GM03348 (cell line): ENCODE measurements at regions not wholly inside any gene's neighbourhood (a gene's known extent, or its start where the extent isn't known, plus 50 kb on each side); places are given as distances from the start of the nearest gene placed in this dataset.

Source experiments
- DNase-seq: peaks from one replicate; pipeline ENCODE4 v3.0.0; 2012; ENCODE audit warnings: low spot score

DNA sequence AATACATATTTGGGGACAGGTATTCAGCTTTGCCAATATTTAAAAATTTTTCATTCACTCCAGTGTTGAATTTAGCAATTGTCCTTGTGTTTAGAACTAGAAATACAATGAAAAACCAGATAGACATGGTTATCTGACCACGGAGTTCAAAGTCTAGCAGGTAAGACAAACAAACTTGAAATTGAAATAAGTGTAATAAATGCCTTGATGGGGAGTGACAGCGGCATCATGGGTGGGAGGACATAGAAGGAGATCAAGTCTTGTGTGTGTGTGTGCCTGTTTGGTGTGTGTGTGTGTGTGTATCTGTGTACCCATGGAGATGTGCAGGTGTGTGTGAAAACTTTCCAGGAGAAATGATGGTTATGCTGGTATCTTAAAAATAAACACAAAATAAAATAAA, 750.0 kb upstream of the CITED2 start:
- DNase-seq: no peak

DNA sequence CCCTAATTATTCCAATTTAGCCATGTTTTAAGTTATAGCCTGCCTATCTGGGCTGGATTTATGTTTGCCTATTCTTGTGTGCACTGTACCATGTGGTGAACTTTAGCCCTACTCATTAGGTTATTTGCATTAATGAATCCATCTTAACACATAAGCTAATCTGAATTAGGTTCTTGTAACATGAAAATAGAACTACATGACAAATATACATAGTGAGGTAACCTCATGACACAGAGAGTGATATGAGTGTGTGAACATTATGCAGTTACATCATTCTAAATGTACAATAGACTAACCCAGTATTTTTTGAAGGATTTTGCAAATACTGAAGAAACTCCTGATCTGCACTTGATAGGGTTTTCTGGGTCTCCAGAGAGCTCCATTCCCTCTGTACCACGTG, 733.7 kb upstream of the CITED2 start:
- no peak for DNase-seq

DNA sequence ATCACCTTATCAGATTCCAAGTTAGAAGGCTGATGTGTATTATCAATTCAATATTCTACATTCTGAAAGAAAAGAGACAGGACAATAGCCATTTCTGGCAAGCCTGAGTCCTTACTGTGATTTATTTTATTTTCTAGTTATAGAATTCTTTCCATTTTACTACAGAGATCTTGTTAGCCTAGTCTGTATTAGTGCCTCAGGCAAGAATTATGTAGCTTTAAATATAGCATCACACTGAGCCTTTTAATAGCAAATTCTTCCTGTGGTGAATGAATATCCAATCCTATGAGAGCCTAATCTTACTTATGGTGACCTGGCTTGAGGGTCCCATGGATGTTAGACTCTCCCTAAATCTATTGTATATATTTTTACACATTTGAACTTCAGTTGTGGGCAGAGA, 732.8 kb upstream of the CITED2 start:
- DNase-seq: no peak

DNA sequence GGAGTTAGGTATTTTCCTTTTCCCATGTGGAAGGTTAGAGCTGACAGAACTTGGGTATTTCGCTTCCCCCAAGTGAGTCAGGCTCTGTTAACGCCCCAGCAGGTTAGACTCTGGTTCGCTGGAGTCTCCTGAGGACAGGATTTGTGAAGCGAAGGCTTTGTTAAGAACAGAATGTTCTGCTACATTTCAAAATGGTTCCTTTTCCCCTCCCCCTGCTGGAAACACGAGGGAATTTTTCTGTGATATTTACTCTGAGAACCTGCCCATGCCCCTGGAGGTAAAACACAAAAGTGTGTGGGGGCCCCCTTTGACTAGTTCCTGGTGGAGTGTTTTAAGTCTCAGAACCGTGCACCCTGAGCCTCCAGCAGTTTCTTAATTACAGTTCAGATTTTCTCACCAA, 731.4 kb upstream of the CITED2 start:
- DNase-seq: no peak

DNA sequence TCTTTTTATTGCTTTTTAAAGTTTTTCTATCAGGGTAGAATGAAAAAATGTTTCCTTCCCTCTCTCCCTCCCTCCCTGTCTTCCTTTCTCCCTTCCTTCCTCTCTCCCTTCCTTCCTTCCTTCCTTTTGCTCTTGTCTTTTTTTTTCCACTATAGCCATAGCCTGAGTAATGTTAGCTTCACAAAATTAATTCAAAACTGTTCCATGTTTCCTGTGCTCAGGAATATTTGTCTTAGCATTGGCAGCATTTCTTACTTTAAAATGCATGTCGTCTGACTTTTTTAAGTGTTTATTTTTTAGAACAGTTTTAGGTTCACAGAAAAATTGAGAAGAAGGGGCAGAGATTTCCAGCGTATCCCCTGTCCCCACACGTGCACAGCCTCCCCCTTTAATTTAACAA, 730.8 kb upstream of the CITED2 start:
- no peak for DNase-seq

DNA sequence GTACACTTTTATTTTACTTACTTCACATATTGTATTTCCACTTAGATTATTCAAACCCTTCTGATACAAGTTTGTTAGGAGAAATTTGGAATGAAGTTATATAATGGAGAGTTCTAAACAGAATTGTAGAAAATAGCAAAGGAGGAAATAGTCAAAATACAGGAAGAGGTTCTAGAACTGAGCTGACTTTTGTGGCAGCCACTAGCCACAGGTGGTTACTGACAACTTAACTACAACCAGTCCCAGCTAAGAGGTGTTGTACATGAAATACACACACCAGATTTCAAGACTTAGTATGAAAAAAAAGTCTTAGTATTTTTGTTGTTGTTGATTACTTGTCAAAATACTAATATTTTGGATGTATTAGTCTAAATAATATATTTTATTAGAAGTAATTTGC, 727.4 kb upstream of the CITED2 start:
- no peak for DNase-seq

DNA sequence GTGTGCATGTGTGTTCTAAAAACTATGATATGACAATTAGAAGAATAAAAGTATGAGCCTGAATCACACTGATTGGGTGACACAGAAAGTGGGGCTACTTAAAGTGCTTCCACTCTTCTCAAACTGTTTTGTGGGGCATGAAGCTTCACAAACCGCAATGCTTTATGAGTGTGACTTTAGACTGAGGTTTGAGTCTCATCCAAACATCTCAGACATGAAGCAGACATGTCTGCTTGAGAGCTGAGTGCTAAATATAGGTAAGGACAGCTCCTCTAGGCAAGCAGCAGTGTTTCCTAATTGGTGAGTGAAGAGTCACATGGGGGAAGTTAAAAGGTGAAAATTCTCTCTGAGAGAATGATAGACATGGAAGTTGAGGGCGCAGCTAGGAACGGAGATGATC, 726.9 kb upstream of the CITED2 start:
- DNase-seq: peak; percentile 39

DNA sequence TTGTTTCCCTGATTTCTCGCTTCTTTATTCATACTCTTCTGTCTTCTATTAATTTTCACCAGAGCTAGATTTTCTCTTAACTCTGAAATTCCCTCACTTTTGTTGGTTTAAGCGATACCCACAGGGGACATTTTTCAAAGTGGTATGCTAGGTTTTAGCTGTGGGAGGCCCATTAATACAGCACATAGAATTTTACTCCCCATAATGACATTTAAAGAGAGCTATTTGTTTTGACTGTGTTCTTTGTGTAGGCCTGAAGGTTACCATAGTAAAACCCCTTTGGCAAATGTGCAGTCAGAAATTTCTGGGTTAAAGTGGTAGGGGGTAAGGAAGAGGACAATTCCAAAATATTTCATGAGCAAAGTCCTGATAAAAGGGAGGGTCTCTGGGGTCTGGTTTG, 721.1 kb upstream of the CITED2 start:
- no peak for DNase-seq

DNA sequence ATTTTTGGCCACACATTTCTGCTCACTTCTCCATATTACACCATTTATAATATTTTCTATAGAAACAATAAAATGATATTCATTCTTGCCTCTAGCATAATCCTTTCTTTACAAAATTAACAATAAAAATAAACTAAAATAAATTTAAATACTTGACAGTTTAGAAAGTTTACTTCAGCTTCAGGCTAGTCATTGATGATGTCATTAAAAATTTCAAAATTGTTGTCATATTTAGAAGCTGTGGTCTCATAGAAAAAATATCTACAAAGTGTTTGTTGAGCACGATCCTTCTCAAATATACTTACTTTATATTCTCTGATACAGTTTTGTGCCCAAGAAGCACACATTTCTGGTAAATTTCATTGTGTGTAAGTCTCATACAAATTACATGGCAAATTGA, 717.4 kb upstream of the CITED2 start:
- DNase-seq: no peak

DNA sequence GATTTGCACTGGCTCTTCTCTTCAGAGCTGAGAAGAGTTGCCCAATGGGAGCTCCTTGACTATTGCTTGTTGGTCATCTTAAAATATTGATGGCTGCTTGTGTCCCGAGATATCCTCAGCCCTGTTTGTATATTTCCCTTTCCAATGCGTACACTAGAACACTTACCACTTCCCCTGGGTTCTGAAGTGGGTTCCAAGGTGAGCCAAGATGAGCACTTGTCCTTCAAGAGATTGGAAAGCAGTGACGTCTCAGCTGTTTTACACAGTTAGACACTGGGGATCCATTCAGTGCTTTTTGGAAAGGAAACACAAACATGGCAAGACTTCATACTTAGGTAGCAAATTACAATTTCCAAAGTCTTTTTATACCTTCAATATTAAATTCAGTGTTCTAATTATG, 716.4 kb upstream of the CITED2 start:
- no peak for DNase-seq

DNA sequence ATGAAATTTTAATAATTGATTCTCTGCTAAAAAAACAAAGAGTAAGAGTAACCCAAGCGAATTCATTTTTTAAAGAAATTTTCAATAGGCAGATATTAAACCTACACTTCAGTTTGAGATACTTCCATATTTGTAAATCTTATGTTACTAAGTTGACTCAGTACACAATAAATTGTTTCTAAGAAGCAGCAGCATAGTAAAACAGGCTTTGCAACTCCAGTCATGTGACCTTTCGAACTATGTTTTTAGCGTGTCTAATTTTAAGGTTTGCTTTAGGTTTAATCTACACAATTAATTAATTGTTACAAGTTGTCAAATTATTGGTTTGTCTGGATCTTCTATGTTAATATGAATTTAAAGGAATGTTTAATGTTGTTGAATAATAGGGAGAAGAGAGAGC, 708.9 kb upstream of the CITED2 start:
- no peak for DNase-seq

DNA sequence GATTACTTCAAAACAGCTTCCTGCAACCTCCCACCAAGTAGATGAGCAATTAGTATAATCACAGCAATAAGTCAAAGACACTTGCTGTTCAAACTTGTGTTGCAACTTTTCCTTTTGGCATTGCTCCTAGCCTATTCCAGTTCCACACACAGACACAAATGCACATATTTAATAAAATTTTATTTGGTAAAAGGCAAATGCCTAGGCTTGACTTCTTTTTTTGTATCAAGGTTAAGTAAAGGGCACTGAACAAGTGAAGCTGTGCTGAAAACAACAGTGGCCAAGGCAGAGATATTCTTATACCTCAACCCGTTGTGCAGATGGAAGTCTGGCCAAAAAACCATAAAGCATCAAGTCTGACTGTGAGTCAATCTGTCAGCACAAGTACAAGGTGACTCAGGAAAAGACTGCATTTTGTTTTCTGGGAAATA, 708.4 kb upstream of the CITED2 start:
- DNase-seq: peak; percentile 29

DNA sequence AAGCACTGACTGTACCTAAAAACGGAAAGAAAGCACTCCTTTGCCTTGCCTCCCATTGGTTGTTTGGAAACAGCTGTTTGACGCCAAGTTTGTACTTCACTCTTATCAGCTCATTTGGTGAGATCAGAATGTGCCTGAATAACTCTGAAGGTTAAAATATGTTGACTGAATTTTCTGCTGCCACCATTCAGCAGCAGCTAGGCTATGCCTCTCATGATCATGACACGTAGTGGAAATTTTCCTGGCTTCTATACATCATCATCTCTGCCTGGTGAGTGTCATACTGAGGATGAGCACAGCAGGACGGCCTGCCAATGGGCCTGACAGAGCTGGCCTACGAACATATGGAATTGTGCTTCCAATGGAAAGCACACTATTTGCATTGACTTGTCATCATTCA, 704.9 kb upstream of the CITED2 start:
- no peak for DNase-seq

DNA sequence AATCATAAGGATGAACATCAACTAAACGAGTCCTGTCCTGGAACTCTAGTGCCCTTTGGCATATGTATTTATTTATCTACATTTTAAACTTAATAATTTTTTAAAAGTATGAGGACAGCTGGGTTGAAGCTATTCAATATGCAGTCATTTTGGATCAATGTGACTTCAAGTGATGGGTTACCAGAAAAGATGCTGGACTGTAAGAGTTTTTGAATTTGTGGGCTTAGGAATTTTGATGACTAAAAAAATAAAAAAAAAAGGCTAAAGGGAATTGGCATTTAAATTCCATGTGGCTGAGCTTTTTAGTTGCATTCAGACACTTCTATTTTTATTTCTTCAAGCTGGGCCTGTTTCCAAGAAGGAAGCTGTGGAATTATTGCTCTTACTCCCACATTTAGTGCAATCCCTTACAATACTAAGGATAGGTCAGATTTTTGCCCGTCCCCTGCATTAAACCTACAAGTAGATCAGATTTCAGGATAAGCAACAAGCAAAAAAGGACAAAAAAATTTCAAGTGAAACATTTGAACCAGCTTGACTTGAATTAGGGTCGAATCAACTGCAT, 704.2 kb upstream of the CITED2 start:
- DNase-seq: peak; percentile 73

DNA sequence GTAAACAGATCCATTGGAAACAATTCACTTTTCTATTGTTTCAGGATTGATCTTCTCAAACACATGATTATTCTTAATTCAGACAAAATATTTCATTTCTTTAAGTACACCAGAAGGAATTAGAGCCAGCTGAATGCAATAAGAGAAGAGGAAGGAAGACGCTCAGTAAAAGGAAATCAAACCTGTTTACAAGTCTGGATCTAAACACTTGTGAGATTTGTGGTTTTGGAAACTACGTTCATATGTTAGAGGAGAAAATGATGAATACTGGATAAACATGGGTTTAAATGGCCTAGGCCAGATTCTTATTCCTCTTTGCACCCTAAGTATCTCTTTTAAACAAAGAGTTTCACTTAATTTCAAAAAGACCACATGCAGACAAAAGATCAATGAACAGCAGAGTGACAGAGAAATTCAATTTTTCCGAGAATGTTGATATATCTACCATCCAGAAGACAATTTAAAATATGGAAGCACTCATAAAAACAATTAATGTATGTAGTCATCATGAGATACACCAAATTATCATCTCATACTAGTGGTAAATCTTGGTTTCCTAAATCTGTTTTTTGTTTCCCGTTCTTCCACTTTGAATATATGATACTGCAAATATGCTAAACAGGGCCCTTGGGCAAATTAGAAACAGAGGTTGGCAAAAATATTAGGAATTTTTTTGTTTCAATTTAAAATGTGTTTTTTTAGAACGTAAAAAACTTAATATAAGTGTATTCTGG, 703.5 kb upstream of the CITED2 start:
- DNase-seq: no peak

DNA sequence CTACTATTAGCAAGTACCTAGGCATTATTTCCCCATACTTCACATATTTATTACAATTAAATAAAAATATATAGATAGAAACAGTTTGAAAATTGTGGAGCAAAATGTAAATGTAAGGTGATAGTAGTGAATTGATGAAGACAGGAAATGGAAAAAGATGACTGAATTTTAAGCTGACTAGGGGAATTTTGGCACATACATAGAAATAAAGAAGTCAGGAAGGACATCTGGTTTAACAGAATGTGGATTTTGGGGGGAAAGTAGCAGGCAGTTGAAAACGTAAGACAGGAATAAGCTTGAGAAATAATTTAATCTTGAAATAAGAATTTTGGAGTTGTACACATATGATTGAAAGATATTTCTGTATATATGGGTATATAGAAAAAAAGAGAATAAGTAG, 701.7 kb upstream of the CITED2 start:
- no peak for DNase-seq

DNA sequence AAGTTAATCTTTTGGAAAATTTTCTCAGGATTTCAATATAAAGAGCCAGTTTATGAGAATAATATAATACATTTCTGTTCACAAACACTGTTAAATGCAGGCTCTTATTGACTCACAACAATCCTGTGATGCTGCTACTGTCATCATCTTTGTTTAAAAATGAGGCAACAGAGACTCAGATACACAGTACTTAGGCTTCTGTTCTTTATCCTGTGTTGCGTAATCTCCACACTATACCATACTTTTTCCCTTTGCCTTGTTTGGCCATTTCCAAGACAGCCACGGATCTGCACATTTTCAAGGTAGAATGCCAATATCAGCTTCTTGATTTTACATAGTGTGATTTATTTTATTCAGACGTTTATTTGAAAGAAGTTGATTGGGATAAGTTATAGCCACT, 699.0 kb upstream of the CITED2 start:
- DNase-seq: no peak

DNA sequence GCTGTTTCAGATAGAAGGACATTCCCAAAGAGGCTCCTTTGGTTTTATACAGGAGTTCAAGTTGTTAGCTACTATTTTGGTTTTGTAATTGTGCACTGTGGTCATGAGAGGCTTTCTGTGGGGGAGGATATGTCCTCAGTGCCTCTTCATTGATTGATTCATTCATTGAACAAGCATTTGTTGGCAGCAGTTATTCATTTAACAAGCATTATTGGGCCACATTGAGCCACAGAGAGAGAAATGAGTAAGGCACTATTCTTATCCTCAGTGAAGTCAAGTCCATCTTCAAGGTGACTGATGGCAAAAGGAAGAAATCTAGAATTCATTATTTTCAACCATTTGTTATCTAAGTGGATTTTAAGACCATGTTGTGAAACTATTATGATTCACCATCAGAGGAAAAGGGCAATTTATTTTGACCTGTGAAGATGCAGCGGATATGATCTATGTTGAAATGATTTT, 697.2 kb upstream of the CITED2 start:
- DNase-seq: peak; percentile 27

DNA sequence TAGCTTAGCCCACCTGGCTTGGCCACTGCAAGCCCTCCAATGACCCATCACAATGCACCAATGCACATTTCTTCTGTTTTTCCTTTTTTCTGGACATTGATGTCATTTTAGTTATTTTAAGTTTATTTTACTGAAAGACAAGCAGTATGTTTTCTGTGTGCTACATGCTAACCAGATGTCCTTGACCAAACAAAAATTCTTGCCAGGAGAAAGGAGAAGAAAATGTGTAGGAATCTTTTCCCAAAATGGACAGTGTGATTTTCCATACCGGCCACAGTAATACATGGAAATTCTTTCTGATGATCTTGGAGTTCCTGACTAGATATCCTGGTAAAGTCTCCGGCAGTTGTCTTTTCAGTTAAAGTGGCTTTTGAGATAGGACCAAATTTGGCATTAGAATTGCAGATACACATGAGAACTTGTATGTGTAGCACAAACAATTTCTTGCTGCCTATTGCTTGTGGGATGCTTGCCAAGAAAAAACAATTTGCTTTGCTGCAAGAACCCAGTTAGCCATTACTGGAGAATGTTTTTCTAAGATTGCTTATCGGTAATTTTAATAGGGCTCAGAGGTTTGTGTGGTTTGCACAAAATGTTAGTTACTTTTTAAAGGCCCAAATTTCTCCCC, 696.5 kb upstream of the CITED2 start:
- DNase-seq: no peak

DNA sequence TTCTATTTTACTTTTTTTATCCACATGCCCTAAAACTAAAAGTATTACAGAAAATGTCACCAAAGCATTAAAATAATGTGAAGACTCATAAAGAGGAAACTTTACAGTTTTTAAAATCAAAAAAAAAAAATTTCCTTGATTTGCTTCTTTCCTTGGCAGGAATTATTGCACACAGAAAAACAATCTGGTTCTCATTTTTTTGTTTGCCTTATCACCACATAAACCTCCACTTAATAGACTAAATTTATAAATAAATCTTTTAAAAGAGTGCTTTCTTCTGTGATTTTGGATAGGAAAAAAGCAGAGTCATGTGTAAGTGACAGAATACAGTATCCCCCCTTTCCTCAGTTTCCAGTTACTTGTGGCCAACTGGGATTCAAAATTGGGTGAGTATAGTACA, 695.1 kb upstream of the CITED2 start:
- DNase-seq: no peak

DNA sequence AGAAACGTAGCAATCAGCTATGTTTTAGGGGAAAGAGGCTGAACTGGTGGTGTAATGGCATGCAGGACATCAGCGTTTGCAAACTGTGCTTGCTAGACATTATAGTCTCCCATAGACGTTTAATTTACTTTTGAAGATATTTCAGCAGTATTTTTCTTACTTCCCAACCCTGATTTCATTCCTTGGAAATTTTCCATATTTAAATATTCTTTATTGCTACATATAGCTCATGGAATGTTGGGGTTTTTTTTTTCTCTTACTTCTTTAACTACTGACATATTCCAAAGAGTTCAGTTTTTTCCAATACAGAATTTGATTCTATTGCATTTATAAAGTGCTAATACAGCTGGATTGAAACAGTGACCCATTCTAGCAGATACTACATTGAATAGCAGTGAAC, 694.4 kb upstream of the CITED2 start:
- no peak for DNase-seq

DNA sequence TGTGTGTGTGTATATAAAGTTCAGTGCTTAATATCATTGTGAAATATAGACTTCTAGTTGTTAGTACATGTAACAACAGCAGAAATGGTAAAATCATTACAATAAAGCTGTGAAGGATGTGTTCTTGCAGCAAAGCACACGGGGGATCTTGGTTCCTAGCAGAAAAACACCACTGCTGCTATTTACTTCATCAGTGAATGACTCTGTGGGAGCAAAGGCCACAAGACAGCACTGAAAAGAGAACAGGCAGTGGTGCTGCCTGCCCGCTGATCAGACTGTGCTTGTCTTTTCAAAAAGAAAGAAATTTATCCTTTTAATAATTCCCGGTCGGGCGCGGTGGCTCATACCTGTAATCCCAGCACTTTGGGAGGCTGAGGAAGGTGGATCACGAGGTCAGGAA, 689.9 kb upstream of the CITED2 start:
- no peak for DNase-seq

DNA sequence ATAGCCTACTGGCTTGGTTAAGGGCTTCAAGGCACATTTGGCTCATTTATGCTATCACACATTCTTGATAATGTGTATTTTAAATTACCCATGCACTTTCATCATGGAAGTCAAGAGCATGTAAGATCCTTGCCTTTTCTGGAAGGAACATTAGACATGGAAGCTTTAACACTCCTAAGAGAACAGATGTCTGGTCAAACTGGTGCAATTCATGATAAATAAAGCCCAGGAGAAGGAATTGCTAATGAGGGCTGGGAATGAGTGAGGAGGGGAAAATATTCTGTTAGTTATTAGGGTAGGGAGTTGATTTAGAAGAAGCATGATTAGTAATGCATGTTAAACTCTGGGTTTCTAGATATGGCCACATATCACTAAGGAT, 688.6 kb upstream of the CITED2 start:
- DNase-seq: no peak
